A549 (cell line): ENCODE measurements at regions not wholly inside any gene's neighbourhood (a gene's known extent, or its start where the extent isn't known, plus 50 kb on each side); places are given as distances from the start of the nearest gene placed in this dataset.

Source experiments
- ATAC-seq, 2 experiments: fragments of 200-7000 bp in 1 of 2; fragments of >200 bp in 1 of 2; cut with Nextera tagmentation in 1 of 2; cut with Tn5 transposase in 1 of 2; 3 replicates each; pipeline versions ENCODE4 v1.8.0 to v1.9.1; 2018 to 2020; ENCODE audit warnings: mild to moderate bottlenecking in 1 of 2, moderate library complexity in 1 of 2
- CTCF ChIA-PET: fragments of 300-600 bp; sonication (Branson Sonifier 250); formaldehyde crosslinking; extraction: SDS; loops from one replicate; lab custom pipeline; 2021; ENCODE audit warnings: antibody characterized with exemption, inconsistent platforms; lab: Yijun Ruan, JAX
- POLR2A ChIA-PET: fragments of 350-600 bp; formaldehyde crosslinking; extraction: SDS; loops from one replicate; lab custom pipeline; 2021; ENCODE audit warnings: antibody characterized with exemption, inconsistent platforms; lab: Yijun Ruan, JAX
- DNase-seq, 2 experiments: peaks; one replicate each; pipeline versions ENCODE4 v3.0.0 to v3.0.0-alpha.2; 2011 to 2016; ENCODE audit warnings: low read depth in 1 of 2, low spot score in 1 of 2
- FAIRE-seq: peaks from 2 replicates; lab custom pipeline; 2011; peaks lifted over from hg19 to GRCh38; lab: Jason Lieb, UNC
- H3K27ac ChIP-seq, 2 experiments: fragments of >200 bp; sonication (Bioruptor Twin); formaldehyde crosslinking; 3 replicates each; pipeline ENCODE4 v1.5.1; 2016 to 2017
- H3K4me1 ChIP-seq: fragments of >200 bp; sonication (Bioruptor Twin); formaldehyde crosslinking; 3 replicates; pipeline ENCODE4 v1.6.1; 2016
- H3K4me2 ChIP-seq: fragments of >200 bp; sonication (Bioruptor Twin); formaldehyde crosslinking; 3 replicates; pipeline ENCODE4 v1.6.1; 2016
- H3K4me3 ChIP-seq: fragments of >200 bp; sonication (Bioruptor Twin); formaldehyde crosslinking; 3 replicates; pipeline ENCODE4 v1.5.1; 2016
- H3K9me3 ChIP-seq: fragments of >200 bp; sonication (Bioruptor Twin); formaldehyde crosslinking; 3 replicates; pipeline ENCODE4 v1.6.1; 2016
- ATOH8 ChIP-seq: fragments of 250-450 bp; sonication (Bioruptor Pico); IDR thresholded peaks from 2 replicates; pipeline ENCODE4 v1.5.0; 2020; ENCODE audit warnings: low read depth, mild to moderate bottlenecking, moderate library complexity
- BCL3 ChIP-seq: fragments of >200 bp; sonication (Bioruptor Twin); formaldehyde crosslinking; IDR thresholded peaks from 3 replicates; pipeline ENCODE4 v1.6.1; 2016
- BHLHE40 ChIP-seq: IDR thresholded peaks from 2 replicates; pipeline ENCODE4 v1.6.1; 2012; ENCODE audit warnings: low read depth, low read length, inconsistent platforms
- CBX2 ChIP-seq: fragments of 200-600 bp; sonication (generic); IDR thresholded peaks from 2 replicates; pipeline ENCODE4 v1.6.1; 2016; ENCODE audit warnings: low read depth, mild to moderate bottlenecking, borderline replicate concordance
- E2F6 ChIP-seq: IDR thresholded peaks from 2 replicates; pipeline ENCODE4 v1.6.1; 2012; ENCODE audit warnings: low read depth, borderline replicate concordance
- ELK1 ChIP-seq: fragments of 150-350 bp; IDR thresholded peaks from 2 replicates; pipeline ENCODE4 v1.6.1; 2014; ENCODE audit warnings: low read depth, mild to moderate bottlenecking, low read length
- HES2 ChIP-seq: fragments of >200 bp; sonication (Bioruptor Twin); formaldehyde crosslinking; IDR thresholded peaks from 2 replicates; pipeline ENCODE4 v1.6.1; 2016
- HMGXB4 ChIP-seq: fragments of 250-450 bp; sonication (Bioruptor Pico); IDR thresholded peaks from 2 replicates; pipeline ENCODE4 v1.5.0; 2021; ENCODE audit warnings: mild to moderate bottlenecking, moderate library complexity, borderline replicate concordance
- HOXA7 ChIP-seq: fragments of 250-450 bp; sonication (Bioruptor Pico); IDR thresholded peaks from 2 replicates; pipeline ENCODE4 v1.5.0; 2020; ENCODE audit warnings: mild to moderate bottlenecking, moderate library complexity
- HOXB13 ChIP-seq: fragments of 250-450 bp; sonication (Bioruptor Pico); IDR thresholded peaks from 2 replicates; pipeline ENCODE4 v1.5.0; 2020; ENCODE audit warnings: low read depth, mild to moderate bottlenecking, moderate library complexity
- JUN ChIP-seq, 2 experiments: fragments of >200 bp; sonication (Bioruptor Twin); formaldehyde crosslinking; IDR thresholded peaks; 2 replicates in 1 of 2; 3 replicates in 1 of 2; pipeline ENCODE4 v1.6.1; 2016 to 2017
- JUNB ChIP-seq: fragments of >200 bp; sonication (Bioruptor Twin); formaldehyde crosslinking; IDR thresholded peaks from 2 replicates; pipeline ENCODE4 v1.6.1; 2016
- POLR2A ChIP-seq: IDR thresholded peaks from 2 replicates; pipeline ENCODE4 v1.6.1; 2012; ENCODE audit warnings: mild to moderate bottlenecking, low read length
- POLR2AphosphoS2 ChIP-seq: conservative IDR thresholded peaks from 2 replicates; pipeline ENCODE4 v1.6.1; 2012; ENCODE audit warnings: low read length, improper control_type of control experiment, inconsistent platforms
- RAD21 ChIP-seq, 2 experiments: fragments of >200 bp in 1 of 2; sonication (Bioruptor Twin) in 1 of 2; formaldehyde crosslinking in 1 of 2; IDR thresholded peaks in 1 of 2; conservative IDR thresholded peaks in 1 of 2; 2 replicates in 1 of 2; 3 replicates in 1 of 2; pipeline ENCODE4 v1.6.1; 2012 to 2018; ENCODE audit warnings: inconsistent platforms in 1 of 2
- RCOR1 ChIP-seq: fragments of 150-350 bp; IDR thresholded peaks from 2 replicates; pipeline ENCODE4 v1.6.1; 2014; ENCODE audit warnings: antibody characterized with exemption, low read length, low read depth
- REST ChIP-seq: fragments of 200-600 bp; sonication (generic); IDR thresholded peaks from 2 replicates; pipeline ENCODE4 v1.6.1; 2016; ENCODE audit warnings: antibody characterized with exemption, mild to moderate bottlenecking, moderate library complexity
- RNF2 ChIP-seq: fragments of 200-600 bp; sonication (generic); IDR thresholded peaks from 2 replicates; pipeline ENCODE4 v1.6.1; 2016; ENCODE audit warnings: low read depth, mild to moderate bottlenecking, antibody characterized with exemption, moderate library complexity, borderline replicate concordance
- SREBF2 ChIP-seq: fragments of 450-650 bp; IDR thresholded peaks from 2 replicates; pipeline ENCODE4 v1.6.1; 2014; ENCODE audit warnings: mild to moderate bottlenecking, moderate library complexity
- TFCP2L1 ChIP-seq: fragments of 250-450 bp; sonication (Bioruptor Pico); IDR thresholded peaks from 2 replicates; pipeline ENCODE4 v1.5.0; 2021; ENCODE audit warnings: mild to moderate bottlenecking
- ZFP36 ChIP-seq: fragments of 450-650 bp; IDR thresholded peaks from 2 replicates; pipeline ENCODE4 v1.6.1; 2014; ENCODE audit warnings: borderline replicate concordance; ENCODE audit not compliant: partially characterized antibody
- ZSCAN20 ChIP-seq: fragments of 250-450 bp; sonication (Bioruptor Pico); IDR thresholded peaks from 2 replicates; pipeline ENCODE4 v1.8.0; 2022; ENCODE audit warnings: mild to moderate bottlenecking, moderate library complexity
- WGBS: methylation state at CpG from one replicate; pipeline ENCODE4 v1.1.6; 2017; ENCODE audit errors: missing lambda C conversion rate; 5-methylcytosine and 5-hydroxymethylcytosine counted together

- Histone ChIP-seq H3K9me3 (peaks cover 2% of the 10 kb centered on the region; the same call in 1 of the 3 replicates), H3K4me1 (no peaks in the 10 kb centered on the region), H3K4me3 (no peak overlapping the region), H3K4me2 (no peak overlapping the region), H3K27ac (no peak overlapping the region)
- DNase-seq (no peak), FAIRE-seq (no peak), ATAC-seq (no peak)
- ChIA-PET POLR2A (interaction anchor here (0.6 kb wide), 1 partner anchor 259 kb away, joined by 3 read pairs; no protein-coding TSS in a partner anchor), CTCF (no interaction called here)
- WGBS = 52% methylated on average over 5 of the region's 5 CpGs
- TF ChIP-seq JUNB (no peak), RAD21 (conservative IDR thresholded peaks at IDR 0.05 in 1 of 2, IDR thresholded peaks at IDR 0.05 in 1 of 2) (no peak), ZSCAN20 (CRISPR knock-in tag) (no peak), HMGXB4 (no peak), TFCP2L1 (CRISPR knock-in tag) (no peak), SREBF2 (no peak), RNF2 (no peak), HOXB13 (no peak), POLR2AphosphoS2 (no peak), CBX2 (no peak), ELK1 (no peak)
These were observed 190.1 kb downstream of the NDUFA10 start for GRCh38 chr2:239835056-239835455.

GRCh38 chr2:239834143-239834542, 191.0 kb downstream of the NDUFA10 start:
- Histone ChIP-seq H3K27ac (no peak overlapping the region), H3K4me2 (no peak overlapping the region), H3K9me3 (no peaks in the 10 kb centered on the region), H3K4me3 (no peak overlapping the region), H3K4me1 (no peaks in the 10 kb centered on the region)
- ChIA-PET CTCF (no interaction called here), POLR2A (no interaction called here)
- no peak for DNase-seq
- no peak for ATAC-seq
- FAIRE-seq = no peak
- 42% methylated on average over 5 of the region's 8 CpGs for WGBS
- no peak for TF ChIP-seq POLR2A
- no peak for TF ChIP-seq RCOR1
- TF ChIP-seq HES2 = no peak
- no peak for TF ChIP-seq E2F6
- no peak for TF ChIP-seq ZFP36
- no peak for TF ChIP-seq REST
- TF ChIP-seq ATOH8 (CRISPR knock-in tag) = no peak
- TF ChIP-seq ELK1 = no peak
- TF ChIP-seq HOXB13 = no peak
- no peak for TF ChIP-seq HOXA7 (CRISPR knock-in tag)
- no peak for TF ChIP-seq BCL3
- no peak for TF ChIP-seq JUN (IDR thresholded peaks at IDR 0.05)
- no peak for TF ChIP-seq HMGXB4
- TF ChIP-seq BHLHE40 = no peak
- no peak for TF ChIP-seq CBX2
